AG09319 (cell line): ENCODE measurements at regions not wholly inside any gene's neighbourhood (a gene's known extent, or its start where the extent isn't known, plus 50 kb on each side); places are given as distances from the start of the nearest gene placed in this dataset.
"Not testable (repeated sequence)": the region's sequence is repeated elsewhere in the genome, so short reads cannot be mapped to it uniquely, and the experiment has no call there.

ENCODE experiments used
- DNase-seq: peaks from one replicate; pipeline ENCODE4 v3.0.0-alpha.2; 2010; ENCODE audit warnings: low read depth; ENCODE audit errors: extremely low read depth
- TF ChIP-seq, protein P1 (sequence below): IDR thresholded peaks from 2 replicates; pipeline ENCODE4 v1.5.1; 2011; ENCODE audit warnings: low read depth, mild to moderate bottlenecking, inconsistent platforms, low read length, moderate library complexity

- no peak for DNase-seq
- TF ChIP-seq, protein P1, sequence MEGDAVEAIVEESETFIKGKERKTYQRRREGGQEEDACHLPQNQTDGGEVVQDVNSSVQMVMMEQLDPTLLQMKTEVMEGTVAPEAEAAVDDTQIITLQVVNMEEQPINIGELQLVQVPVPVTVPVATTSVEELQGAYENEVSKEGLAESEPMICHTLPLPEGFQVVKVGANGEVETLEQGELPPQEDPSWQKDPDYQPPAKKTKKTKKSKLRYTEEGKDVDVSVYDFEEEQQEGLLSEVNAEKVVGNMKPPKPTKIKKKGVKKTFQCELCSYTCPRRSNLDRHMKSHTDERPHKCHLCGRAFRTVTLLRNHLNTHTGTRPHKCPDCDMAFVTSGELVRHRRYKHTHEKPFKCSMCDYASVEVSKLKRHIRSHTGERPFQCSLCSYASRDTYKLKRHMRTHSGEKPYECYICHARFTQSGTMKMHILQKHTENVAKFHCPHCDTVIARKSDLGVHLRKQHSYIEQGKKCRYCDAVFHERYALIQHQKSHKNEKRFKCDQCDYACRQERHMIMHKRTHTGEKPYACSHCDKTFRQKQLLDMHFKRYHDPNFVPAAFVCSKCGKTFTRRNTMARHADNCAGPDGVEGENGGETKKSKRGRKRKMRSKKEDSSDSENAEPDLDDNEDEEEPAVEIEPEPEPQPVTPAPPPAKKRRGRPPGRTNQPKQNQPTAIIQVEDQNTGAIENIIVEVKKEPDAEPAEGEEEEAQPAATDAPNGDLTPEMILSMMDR = no peak
Measured at GRCh38 chr6:141976994-141977393, 155.7 kb upstream of the GJE1 start.

DNA sequence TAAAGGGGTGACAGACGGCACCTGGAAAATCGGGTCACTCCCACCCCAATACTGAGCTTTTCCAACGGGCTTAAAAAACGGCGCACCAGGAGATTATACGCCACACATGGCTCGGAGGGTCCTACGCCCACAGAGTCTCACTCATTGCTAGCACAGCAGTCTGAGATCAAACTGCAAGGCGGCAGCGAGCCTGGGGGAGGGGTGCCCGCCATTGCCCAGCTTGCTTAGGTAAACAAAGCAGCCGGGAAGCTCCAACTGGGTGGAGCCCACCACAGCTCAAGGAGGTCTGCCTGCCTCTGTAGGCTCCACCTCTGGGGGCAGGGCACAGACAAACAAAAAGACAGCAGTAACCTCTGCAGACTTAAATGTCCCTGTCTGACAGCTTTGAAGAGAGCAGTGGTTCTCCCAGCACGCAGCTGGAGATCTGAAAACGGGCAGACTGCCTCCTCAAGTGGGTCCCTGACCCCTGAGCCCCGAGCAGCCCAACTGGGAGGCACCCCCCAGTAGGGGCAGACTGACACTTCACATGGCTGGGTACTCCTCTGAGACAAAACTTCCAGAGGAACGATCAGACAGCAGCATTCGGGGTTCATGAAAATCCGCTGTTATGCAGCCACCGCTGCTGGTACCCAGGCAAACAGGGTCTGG, 162.8 kb upstream of the GJE1 start:
- DNase-seq = not testable (repeated sequence)

GRCh38 chr6:141969201-141969600, 163.5 kb upstream of the GJE1 start:
- TF ChIP-seq, protein P1 = no peak
- no peak for DNase-seq

- no peak for DNase-seq
- TF ChIP-seq, protein P1 = no peak
Measured at GRCh38 chr6:141968632-141969031, 164.1 kb upstream of the GJE1 start.

DNA sequence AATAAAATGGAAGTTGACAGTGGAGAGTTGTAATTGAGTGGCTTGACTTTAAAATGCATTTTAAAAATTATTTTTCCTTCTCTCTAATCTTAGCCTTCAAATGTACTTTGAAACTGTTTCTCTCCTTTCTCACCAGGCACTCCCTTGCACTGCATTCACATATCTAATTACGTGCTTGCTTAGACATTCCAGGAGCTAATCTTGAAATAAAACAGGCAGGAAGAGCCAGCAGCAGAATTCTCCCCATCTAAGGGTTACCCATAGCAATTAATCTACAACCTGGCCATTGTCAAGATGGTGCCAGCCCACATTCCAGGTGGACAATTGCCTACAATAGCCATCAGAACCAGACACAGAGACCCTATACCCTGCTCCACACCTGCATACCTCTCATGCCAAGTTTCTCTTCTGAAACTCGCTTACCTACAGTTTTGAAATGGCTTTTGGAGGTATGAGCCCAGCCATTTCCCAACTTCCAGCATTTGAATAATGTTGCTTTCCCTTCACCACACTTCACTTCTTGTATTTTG, 167.6 kb upstream of the GJE1 start:
- DNase-seq = no peak
- TF ChIP-seq, protein P1 = no peak

DNA sequence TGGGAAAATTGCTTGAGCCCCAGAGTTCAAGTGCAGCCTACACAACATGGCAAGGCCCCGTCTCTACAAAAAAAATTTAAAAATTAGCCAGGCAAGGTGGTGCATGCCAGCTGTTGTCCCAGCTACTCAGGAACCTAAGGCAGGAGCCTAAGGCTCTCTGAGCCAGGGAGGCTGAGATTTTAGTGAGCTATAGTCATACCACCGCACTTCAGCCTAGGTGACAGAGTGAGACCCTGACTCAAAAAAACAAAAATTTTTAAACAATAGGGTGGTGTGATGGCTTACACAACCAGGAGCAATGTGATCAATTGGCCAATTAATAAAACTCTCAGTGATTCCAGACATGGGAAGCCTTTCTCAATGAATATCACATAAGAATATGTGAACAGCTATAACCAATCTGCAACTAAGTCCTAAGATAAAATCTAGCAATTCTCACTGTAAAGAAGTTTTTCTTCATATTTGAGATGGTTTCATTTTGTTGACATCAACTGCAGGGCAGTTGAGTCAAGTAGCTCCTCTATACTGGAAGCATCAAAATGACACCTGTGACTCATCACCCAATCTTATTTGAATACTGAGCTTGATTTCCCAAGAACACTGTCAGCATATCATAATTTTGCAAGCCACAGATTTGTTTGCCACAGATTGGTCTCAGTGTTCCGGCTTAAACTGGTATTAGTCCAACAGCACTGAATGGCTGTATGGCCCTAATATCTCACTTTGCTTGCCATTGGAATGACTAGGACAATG, 169.0 kb upstream of the GJE1 start:
- TF ChIP-seq, protein P1 = no peak
- DNase-seq = no peak

GRCh38 chr6:141957271-141957670, 175.5 kb upstream of the GJE1 start:
- DNase-seq = no peak
- TF ChIP-seq, protein P1 = no peak

DNA sequence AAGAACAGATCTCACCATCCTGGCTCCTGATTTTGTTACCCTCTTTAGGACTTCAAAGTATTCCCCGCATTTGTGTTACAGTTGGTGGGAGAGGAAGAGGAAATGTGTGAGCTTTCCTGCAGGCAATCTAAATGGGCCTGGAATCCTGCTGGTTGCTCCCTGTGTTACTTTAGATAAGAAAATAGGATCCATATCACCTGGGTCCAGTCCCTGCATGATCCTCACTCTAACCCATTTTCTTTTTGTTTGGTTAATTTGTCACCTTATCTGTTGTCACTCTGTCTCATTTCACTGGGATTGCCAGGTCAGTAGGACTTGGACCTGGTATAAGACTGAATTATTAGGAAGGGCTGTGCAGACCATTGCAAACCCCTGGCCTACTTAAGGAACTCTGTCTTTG, 175.9 kb upstream of the GJE1 start:
- TF ChIP-seq, protein P1 = no peak

More for the DNA sequence above, 175.9 kb upstream of the GJE1 start:
- DNase-seq = no peak
